ENCODE measurements at regions not wholly inside any gene's neighbourhood (a gene's known extent, or its start where the extent isn't known, plus 50 kb on each side); places are given as distances from the start of the nearest gene placed in this dataset.

GRCh38 chr15:95595759-95596158, 734.7 kb upstream of the NR2F2 start:
- DNase-seq = no peak

GRCh38 chr15:95596496-95596895, 734.0 kb upstream of the NR2F2 start:
- DNase-seq = no peak

GRCh38 chr15:95598251-95598855, 732.1 kb upstream of the NR2F2 start:
- DNase-seq = no peak

GRCh38 chr15:95600367-95600766, 730.1 kb upstream of the NR2F2 start:
- no peak for DNase-seq

- no peak for DNase-seq
Measured at GRCh38 chr15:95600884-95601283, 729.6 kb upstream of the NR2F2 start.

GRCh38 chr15:95601525-95601924, 729.0 kb upstream of the NR2F2 start:
- no peak for DNase-seq

- DNase-seq = no peak
Measured at GRCh38 chr15:95603802-95604201, 726.7 kb upstream of the NR2F2 start.

- no peak for DNase-seq
Measured at GRCh38 chr15:95604634-95605036, 725.9 kb upstream of the NR2F2 start.

GRCh38 chr15:95605098-95605497, 725.4 kb upstream of the NR2F2 start:
- no peak for DNase-seq

- DNase-seq = no peak
Measured at GRCh38 chr15:95606551-95606950, 723.9 kb upstream of the NR2F2 start.

- DNase-seq = no peak
Measured at GRCh38 chr15:95608371-95608770, 722.1 kb upstream of the NR2F2 start.

- no peak for DNase-seq
Measured at GRCh38 chr15:95609096-95609495, 721.4 kb upstream of the NR2F2 start.

- DNase-seq = no peak
Measured at GRCh38 chr15:95610945-95611344, 719.6 kb upstream of the NR2F2 start.

GRCh38 chr15:95615436-95615835, 715.1 kb upstream of the NR2F2 start:
- DNase-seq = no peak

GRCh38 chr15:95616306-95616705, 714.2 kb upstream of the NR2F2 start:
- DNase-seq = no peak

GRCh38 chr15:95620934-95621579, 709.4 kb upstream of the NR2F2 start:
- DNase-seq = no peak

- DNase-seq = no peak
Measured at GRCh38 chr15:95622843-95623242, 707.7 kb upstream of the NR2F2 start.

- no peak for DNase-seq
Measured at GRCh38 chr15:95624100-95624499, 706.4 kb upstream of the NR2F2 start.

- DNase-seq = no peak
Measured at GRCh38 chr15:95624616-95625361, 705.7 kb upstream of the NR2F2 start.

GRCh38 chr15:95626501-95627361, 703.8 kb upstream of the NR2F2 start:
- DNase-seq = no peak

GRCh38 chr15:95629503-95630168, 700.9 kb upstream of the NR2F2 start:
- DNase-seq = no peak

GRCh38 chr15:95630683-95631082, 699.8 kb upstream of the NR2F2 start:
- DNase-seq = no peak

GRCh38 chr15:95635666-95636065, 694.8 kb upstream of the NR2F2 start:
- no peak for DNase-seq

Data from activated CD4-positive, alpha-beta T cell treated with anti-CD3 and anti-CD28 coated beads for 1 hour (primary cell).